ENCODE measurements at regions not wholly inside any gene's neighbourhood (a gene's known extent, or its start where the extent isn't known, plus 50 kb on each side); places are given as distances from the start of the nearest gene placed in this dataset.

DNA sequence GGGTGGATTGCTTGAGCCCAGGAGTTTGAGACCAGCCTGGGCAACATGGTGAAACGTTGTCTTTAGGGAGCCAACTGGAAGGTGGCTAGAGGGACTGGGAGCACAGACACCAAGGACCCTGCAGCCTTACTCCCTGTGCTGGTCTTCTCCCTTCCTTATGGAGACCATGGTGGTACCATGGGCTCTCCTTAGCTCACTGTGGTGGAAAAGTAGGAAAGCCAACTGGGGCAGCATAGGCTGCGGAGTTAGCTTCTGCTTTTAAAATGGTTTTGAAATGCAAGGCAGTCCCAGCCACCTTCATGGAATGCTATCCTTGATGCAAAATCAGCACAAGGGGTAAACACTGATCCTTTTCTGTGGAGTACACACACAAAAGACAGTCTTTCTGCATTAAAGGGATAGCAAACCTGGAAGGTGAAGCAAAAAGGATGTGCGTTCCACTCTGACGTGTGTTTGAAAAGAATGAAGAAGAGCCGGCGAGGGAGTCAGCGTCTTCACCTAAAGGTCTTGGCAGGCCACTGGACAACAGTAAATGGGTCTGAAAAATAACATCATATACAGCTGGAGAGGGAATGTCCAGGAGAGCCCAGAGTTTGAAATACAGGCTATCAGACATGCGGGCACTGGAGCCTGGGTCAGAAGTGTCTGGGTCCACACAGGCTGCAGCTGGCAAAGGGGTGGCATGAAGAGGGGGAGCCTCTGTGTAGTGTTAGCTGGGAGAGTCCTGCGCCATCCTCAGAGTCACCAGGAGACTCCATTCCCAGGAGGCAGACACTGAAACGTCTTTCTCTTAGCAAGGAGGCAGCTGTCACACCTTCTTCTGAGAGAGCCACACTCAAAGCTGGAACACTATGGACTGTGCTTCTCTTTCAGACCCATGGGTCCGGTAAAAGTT lies 58.5 kb downstream of the GPR6 start:
- ATAC-seq (no peak), DNase-seq (ENCODE audit: low read depth, low spot score) (no peak), FAIRE-seq (no peak)
- no peaks in the 10 kb centered on the region for H3K79me2 ChIP-seq (ENCODE audit: control insufficient read depth, insufficient read depth, low read length)
- H3K9ac ChIP-seq (ENCODE audit: control insufficient read depth, insufficient read depth, low read length): no peak overlapping the region
- 69% methylated on average over 11 of the region's 11 CpGs for WGBS (ENCODE audit: insufficient coverage, insufficient replicate concordance, low lambda C conversion rate, missing lambda C conversion rate)
- RAD21 ChIA-PET (ENCODE audit: unreplicated experiment): interaction anchor here (5.1 kb wide), 1 partner anchor 333 kb away, joined by 143 read pairs; no protein-coding TSS in a partner anchor
- H3K4me2 ChIP-seq (ENCODE audit: control insufficient read depth, insufficient read depth): no peak overlapping the region
- POLR2A ChIA-PET: no interaction called here
- CTCF ChIA-PET: interaction anchor here (1.0 to 6.2 kb wide), 6 partner anchors 8 to 355 kb away, joined by 3 to 203 read pairs (median 4); no protein-coding TSS in a partner anchor
- H3K9me3 ChIP-seq (replicated peaks; ENCODE audit: control insufficient read depth, insufficient read depth, low read length): no peaks in the 10 kb centered on the region
- H3K4me1 ChIP-seq (ENCODE audit: control insufficient read depth, insufficient read depth, low read length): no peaks in the 10 kb centered on the region
- in situ Hi-C loops (cut with MboI) (no loop called here), intact Hi-C loops (cut with micrococcal nuclease; ENCODE audit: unreplicated experiment) (no loop called here)
- no peaks in the 10 kb centered on the region for H3K36me3 ChIP-seq (ENCODE audit: control insufficient read depth in 2 of 2, insufficient read depth in 2 of 2, low read length in 1 of 2)
- SMC1A ChIA-PET (ENCODE audit: uncharacterized antibody, unreplicated experiment): interaction anchor here (0.9 to 5.0 kb wide), 5 partner anchors 8 to 521 kb away, joined by 3 to 98 read pairs (median 3); no protein-coding TSS in a partner anchor
- BruUV-seq (replicated peaks): no TSS peak
- TF ChIP-seq ZNF274 (IDR thresholded peaks at IDR 0.05; ENCODE audit: insufficient read depth, insufficient read length) (no peak), NFXL1 (IDR thresholded peaks at IDR 0.05; ENCODE audit: borderline replicate concordance) (no peak), KDM1A (IDR thresholded peaks at IDR 0.05; ENCODE audit: borderline replicate concordance) (no peak), DPF2 (IDR thresholded peaks at IDR 0.05) (no peak), HDGF (IDR thresholded peaks at IDR 0.05) (no peak), SUZ12 (IDR thresholded peaks at IDR 0.05; ENCODE audit: unreplicated experiment) (no peak), ZBTB4 (CRISPR knock-in tag; IDR thresholded peaks at IDR 0.05) (no peak), SKIL (IDR thresholded peaks at IDR 0.05; ENCODE audit: low read depth, poor library complexity, severe bottlenecking) (no peak), CHD1 (IDR thresholded peaks at IDR 0.05; ENCODE audit: low read depth, low read length) (no peak), ZNF622 (IDR thresholded peaks at IDR 0.05) (no peak), STAT3 (IDR thresholded peaks at IDR 0.05; ENCODE audit: low read depth, low read length) (no peak), BACH1 (IDR thresholded peaks at IDR 0.05; ENCODE audit: borderline replicate concordance) (no peak), TBL1XR1 (IDR thresholded peaks at IDR 0.05; ENCODE audit: low read depth, low read length) (no peak)
- no peak overlapping the region for H3K4me3 ChIP-seq
- H2AFZ ChIP-seq (ENCODE audit: control insufficient read depth, low read depth, low read length): no peak overlapping the region
- H4K20me1 ChIP-seq (ENCODE audit: control insufficient read depth, insufficient read depth): no peaks in the 10 kb centered on the region
- H3K27ac ChIP-seq (ENCODE audit: control insufficient read depth, insufficient read depth): no peak overlapping the region
- H3K27me3 ChIP-seq (replicated peaks in 1 of 2; ENCODE audit: control insufficient read depth in 2 of 2, insufficient read depth in 2 of 2, low read length in 1 of 2): no peaks in the 10 kb centered on the region

Data from GM12878 (cell line).